ENCODE measurements at regions not wholly inside any gene's neighbourhood (a gene's known extent, or its start where the extent isn't known, plus 50 kb on each side); places are given as distances from the start of the nearest gene placed in this dataset.

DNA sequence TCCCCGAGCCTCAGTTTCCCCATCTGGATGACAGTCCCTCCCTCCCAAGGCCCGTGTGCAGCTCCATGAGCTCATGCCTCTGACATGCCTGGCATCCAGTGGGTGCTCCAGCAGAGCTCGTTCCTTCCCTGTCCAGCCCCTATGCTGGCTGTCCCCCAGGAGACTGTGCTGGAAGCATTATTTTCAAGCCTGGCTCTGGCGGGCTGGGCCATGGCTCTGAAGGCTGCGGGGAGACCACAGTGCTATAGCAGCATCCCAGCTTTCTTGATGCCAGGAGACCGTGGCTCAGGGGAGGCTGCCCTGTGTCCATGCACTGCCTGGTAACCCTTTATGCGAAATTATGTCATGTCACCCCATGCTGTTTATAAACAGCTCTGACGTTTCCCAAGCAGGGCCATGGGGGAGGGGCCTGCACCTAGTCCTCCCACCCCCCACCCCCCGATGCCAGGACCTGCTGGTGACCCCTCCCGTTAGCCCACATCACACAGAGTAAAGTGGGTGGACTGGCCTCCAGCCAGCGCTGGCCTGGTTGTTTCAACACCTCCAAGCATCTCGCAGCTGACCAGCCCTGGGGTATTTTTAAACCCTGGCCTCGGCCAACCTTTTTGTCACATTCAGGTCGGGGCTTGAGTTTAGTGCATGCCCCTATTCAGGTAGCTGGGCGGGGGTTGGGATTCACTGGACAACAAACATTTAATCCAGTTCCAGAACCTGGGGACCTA lies 105.9 kb upstream of the ZNF716 start:
- TF ChIP-seq, protein P1, sequence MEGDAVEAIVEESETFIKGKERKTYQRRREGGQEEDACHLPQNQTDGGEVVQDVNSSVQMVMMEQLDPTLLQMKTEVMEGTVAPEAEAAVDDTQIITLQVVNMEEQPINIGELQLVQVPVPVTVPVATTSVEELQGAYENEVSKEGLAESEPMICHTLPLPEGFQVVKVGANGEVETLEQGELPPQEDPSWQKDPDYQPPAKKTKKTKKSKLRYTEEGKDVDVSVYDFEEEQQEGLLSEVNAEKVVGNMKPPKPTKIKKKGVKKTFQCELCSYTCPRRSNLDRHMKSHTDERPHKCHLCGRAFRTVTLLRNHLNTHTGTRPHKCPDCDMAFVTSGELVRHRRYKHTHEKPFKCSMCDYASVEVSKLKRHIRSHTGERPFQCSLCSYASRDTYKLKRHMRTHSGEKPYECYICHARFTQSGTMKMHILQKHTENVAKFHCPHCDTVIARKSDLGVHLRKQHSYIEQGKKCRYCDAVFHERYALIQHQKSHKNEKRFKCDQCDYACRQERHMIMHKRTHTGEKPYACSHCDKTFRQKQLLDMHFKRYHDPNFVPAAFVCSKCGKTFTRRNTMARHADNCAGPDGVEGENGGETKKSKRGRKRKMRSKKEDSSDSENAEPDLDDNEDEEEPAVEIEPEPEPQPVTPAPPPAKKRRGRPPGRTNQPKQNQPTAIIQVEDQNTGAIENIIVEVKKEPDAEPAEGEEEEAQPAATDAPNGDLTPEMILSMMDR (tag by site-specific recombination; IDR thresholded peaks at IDR 0.05): no peak
- TF ChIP-seq MZF1 (tag by site-specific recombination; IDR thresholded peaks at IDR 0.05; ENCODE audit: borderline replicate concordance): no peak
- TF ChIP-seq ZNF423 (tag by site-specific recombination; IDR thresholded peaks at IDR 0.05): no peak
- no peak for TF ChIP-seq ZBTB7A (tag by site-specific recombination; IDR thresholded peaks at IDR 0.05; ENCODE audit: low read depth)
- no peak for TF ChIP-seq GLIS2 (tag by site-specific recombination; IDR thresholded peaks at IDR 0.05)
- TF ChIP-seq, protein P2, sequence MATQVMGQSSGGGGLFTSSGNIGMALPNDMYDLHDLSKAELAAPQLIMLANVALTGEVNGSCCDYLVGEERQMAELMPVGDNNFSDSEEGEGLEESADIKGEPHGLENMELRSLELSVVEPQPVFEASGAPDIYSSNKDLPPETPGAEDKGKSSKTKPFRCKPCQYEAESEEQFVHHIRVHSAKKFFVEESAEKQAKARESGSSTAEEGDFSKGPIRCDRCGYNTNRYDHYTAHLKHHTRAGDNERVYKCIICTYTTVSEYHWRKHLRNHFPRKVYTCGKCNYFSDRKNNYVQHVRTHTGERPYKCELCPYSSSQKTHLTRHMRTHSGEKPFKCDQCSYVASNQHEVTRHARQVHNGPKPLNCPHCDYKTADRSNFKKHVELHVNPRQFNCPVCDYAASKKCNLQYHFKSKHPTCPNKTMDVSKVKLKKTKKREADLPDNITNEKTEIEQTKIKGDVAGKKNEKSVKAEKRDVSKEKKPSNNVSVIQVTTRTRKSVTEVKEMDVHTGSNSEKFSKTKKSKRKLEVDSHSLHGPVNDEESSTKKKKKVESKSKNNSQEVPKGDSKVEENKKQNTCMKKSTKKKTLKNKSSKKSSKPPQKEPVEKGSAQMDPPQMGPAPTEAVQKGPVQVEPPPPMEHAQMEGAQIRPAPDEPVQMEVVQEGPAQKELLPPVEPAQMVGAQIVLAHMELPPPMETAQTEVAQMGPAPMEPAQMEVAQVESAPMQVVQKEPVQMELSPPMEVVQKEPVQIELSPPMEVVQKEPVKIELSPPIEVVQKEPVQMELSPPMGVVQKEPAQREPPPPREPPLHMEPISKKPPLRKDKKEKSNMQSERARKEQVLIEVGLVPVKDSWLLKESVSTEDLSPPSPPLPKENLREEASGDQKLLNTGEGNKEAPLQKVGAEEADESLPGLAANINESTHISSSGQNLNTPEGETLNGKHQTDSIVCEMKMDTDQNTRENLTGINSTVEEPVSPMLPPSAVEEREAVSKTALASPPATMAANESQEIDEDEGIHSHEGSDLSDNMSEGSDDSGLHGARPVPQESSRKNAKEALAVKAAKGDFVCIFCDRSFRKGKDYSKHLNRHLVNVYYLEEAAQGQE (tag by site-specific recombination; IDR thresholded peaks at IDR 0.05): no peak
- TF ChIP-seq SP2 (tag by site-specific recombination; IDR thresholded peaks at IDR 0.05): no peak

Measured in HEK293 (cell line).